Mesenchymal stem cell (in vitro differentiated cells and primary cell): ENCODE measurements at regions not wholly inside any gene's neighbourhood (a gene's known extent, or its start where the extent isn't known, plus 50 kb on each side); places are given as distances from the start of the nearest gene placed in this dataset.

Source experiments
- DNase-seq: peaks from one replicate; pipeline ENCODE4 v3.0.0-alpha.2; 2013
- H2AFZ ChIP-seq: one replicate; pipeline ENCODE4 v1.6.1; 2013; ENCODE audit warnings: low read depth, mild to moderate bottlenecking, control low read depth, inconsistent platforms, low read length, moderate library complexity
- H2AK5ac ChIP-seq: 2 replicates; pipeline ENCODE4 v1.6.1; 2013; ENCODE audit warnings: low read length, moderate library complexity, mild to moderate bottlenecking, inconsistent platforms; ENCODE audit not compliant: severe bottlenecking
- H2BK120ac ChIP-seq: one replicate; pipeline ENCODE4 v1.6.1; 2013; ENCODE audit warnings: low read depth, mild to moderate bottlenecking, inconsistent platforms, low read length, moderate library complexity
- H2BK12ac ChIP-seq, 2 experiments: one replicate each; pipeline ENCODE4 v1.6.1; 2013; ENCODE audit warnings: inconsistent platforms in 2 of 2, low read length in 2 of 2, mild to moderate bottlenecking in 2 of 2, moderate library complexity in 2 of 2, control low read depth in 1 of 2
- H2BK15ac ChIP-seq: one replicate; pipeline ENCODE4 v1.6.1; 2013; ENCODE audit warnings: mild to moderate bottlenecking, low read depth, inconsistent platforms; ENCODE audit not compliant: poor library complexity, severe bottlenecking
- H2BK5ac ChIP-seq: 2 replicates; pipeline ENCODE4 v1.6.1; 2013; ENCODE audit warnings: low read depth, mild to moderate bottlenecking, low read length, control low read depth, inconsistent platforms; ENCODE audit not compliant: poor library complexity, severe bottlenecking
- H3K14ac ChIP-seq, 2 experiments: one replicate each; pipeline ENCODE4 v1.6.1; 2013; ENCODE audit warnings: inconsistent platforms in 2 of 2, low read length in 2 of 2, control low read depth in 1 of 2, mild to moderate bottlenecking in 1 of 2, moderate library complexity in 1 of 2
- H3K18ac ChIP-seq, 2 experiments: one replicate each; pipeline ENCODE4 v1.6.1; 2013; ENCODE audit warnings: inconsistent platforms in 2 of 2, low read length in 2 of 2, control low read depth in 1 of 2, low read depth in 1 of 2, mild to moderate bottlenecking in 1 of 2
- H3K23ac ChIP-seq, 2 experiments: one replicate each; pipeline ENCODE4 v1.6.1; 2013; ENCODE audit warnings: inconsistent platforms in 2 of 2, low read length in 2 of 2, mild to moderate bottlenecking in 2 of 2, moderate library complexity in 2 of 2, control low read depth in 1 of 2
- H3K27ac ChIP-seq: 2 replicates; pipeline ENCODE4 v1.5.1; 2013; ENCODE audit warnings: mild to moderate bottlenecking, moderate library complexity, low read length, control low read depth, inconsistent platforms; ENCODE audit not compliant: poor library complexity, severe bottlenecking
- H3K27me3 ChIP-seq, 2 experiments: 2 replicates each; pipeline versions ENCODE4 v1.6.1 to v1.7.0; 2013; ENCODE audit warnings: low read length in 2 of 2, mild to moderate bottlenecking in 2 of 2, moderate library complexity in 2 of 2, control low read depth in 1 of 2, inconsistent platforms in 1 of 2; ENCODE audit not compliant: control insufficient read depth in 1 of 2, insufficient read depth in 1 of 2
- H3K36me3 ChIP-seq, 2 experiments: 2 replicates each; pipeline versions ENCODE4 v1.6.1 to v1.7.0; 2013; ENCODE audit warnings: low read length in 2 of 2, control low read depth in 1 of 2, inconsistent platforms in 1 of 2, low read depth in 1 of 2, mild to moderate bottlenecking in 1 of 2; ENCODE audit not compliant: insufficient read depth in 2 of 2, control insufficient read depth in 1 of 2
- H3K4ac ChIP-seq, 2 experiments: one replicate each; pipeline ENCODE4 v1.6.1; 2013; ENCODE audit warnings: inconsistent platforms in 2 of 2, low read length in 2 of 2, mild to moderate bottlenecking in 2 of 2, moderate library complexity in 2 of 2, control low read depth in 1 of 2, low read depth in 1 of 2
- H3K4me1 ChIP-seq: 2 replicates; pipeline ENCODE4 v1.6.1; 2013; ENCODE audit warnings: low read depth, low read length, control low read depth; ENCODE audit not compliant: control insufficient read depth, insufficient read depth
- H3K4me2 ChIP-seq: 2 replicates; pipeline ENCODE4 v1.6.1; 2013; ENCODE audit warnings: low read length, mild to moderate bottlenecking, inconsistent platforms; ENCODE audit not compliant: poor library complexity, severe bottlenecking
- H3K4me3 ChIP-seq, 2 experiments: 2 replicates each; pipeline versions ENCODE4 v1.5.1 to v1.7.0; 2013; ENCODE audit warnings: low read length in 2 of 2, mild to moderate bottlenecking in 2 of 2, control low read depth in 1 of 2, low read depth in 1 of 2; ENCODE audit not compliant: insufficient read depth in 1 of 2
- H3K79me1 ChIP-seq: replicated peaks from 2 replicates; pipeline ENCODE4 v1.6.1; 2013; ENCODE audit warnings: mild to moderate bottlenecking, control low read depth, low read length, inconsistent platforms; ENCODE audit not compliant: poor library complexity, severe bottlenecking
- H3K9ac ChIP-seq: 2 replicates; pipeline ENCODE4 v1.7.0; 2013; ENCODE audit warnings: mild to moderate bottlenecking, low read length, moderate library complexity
- H3K9me3 ChIP-seq: 2 replicates; pipeline ENCODE4 v1.7.0; 2013; ENCODE audit warnings: mild to moderate bottlenecking, low read length; ENCODE audit not compliant: control insufficient read depth
- H4K8ac ChIP-seq: one replicate; pipeline ENCODE4 v1.6.1; 2013; ENCODE audit warnings: inconsistent platforms, mild to moderate bottlenecking, low read length, moderate library complexity
- H4K91ac ChIP-seq: one replicate; pipeline ENCODE4 v1.6.1; 2013; ENCODE audit warnings: mild to moderate bottlenecking, low read length, inconsistent platforms
- WGBS: methylation state at CpG from one replicate; pipeline ENCODE4 v1.1.7; 2013; ENCODE audit warnings: mixed read lengths; 5-methylcytosine and 5-hydroxymethylcytosine counted together

DNA sequence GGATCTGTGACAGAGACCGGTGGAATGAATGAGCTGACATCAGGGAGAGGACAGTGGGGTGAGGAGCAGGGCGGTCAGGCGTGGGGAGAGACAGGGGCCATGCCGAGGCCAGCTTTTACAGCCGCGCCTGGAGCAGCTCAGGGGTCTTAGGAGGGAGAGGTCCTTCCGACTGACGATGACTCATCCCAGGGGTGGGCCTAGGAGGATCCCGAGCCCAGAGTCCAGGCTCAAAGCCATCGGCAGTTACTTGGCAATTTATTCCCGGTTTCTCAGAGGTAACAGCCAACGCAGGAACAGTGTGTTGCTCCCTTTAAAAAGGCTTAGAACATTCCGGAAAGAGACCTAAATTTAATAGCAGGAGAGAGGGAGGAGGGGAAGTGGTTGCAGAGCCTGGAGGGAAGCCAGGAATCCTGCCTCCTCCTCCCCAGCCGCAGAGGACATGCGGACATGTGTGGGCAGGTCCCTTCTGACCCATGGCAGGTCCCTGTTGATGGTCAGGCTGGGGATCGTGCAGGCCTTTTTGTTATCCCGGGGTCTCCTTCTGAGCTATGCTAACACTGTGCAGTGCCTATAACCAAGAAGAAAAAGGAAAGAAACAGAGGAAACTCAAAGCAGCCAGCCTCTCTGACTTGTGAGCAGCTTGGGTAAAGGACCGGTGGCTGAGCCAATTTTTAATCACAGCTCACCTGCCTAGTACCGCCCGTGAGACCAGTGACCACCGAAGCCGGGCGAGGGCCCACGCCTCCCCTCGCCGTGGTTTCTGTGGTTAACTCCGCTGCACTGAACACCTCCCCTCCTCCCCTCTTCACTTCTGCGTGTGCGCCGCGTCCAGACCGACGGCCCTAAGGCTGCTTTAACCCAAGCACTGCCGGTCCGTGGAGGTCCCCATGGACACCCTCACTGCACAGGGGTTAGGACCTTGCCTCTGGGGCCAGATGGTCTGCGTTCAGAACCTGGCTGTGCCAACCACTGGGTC lies 392.4 kb upstream of the PROK2 start:
- H3K9ac ChIP-seq: peak overlapping the region; percentile 47
- 87% methylated on average over 36 of the region's 36 CpGs for WGBS
- peak overlapping the region in 1 of 2 experiments; percentile 28 for H3K18ac ChIP-seq
- H2BK15ac ChIP-seq: no peak overlapping the region
- no peak for DNase-seq
- peak overlapping the region in 1 of 2 experiments; percentile 35 for H3K4me3 ChIP-seq
- H2AFZ ChIP-seq: no peak overlapping the region
- no peaks in the 10 kb centered on the region for H3K79me1 ChIP-seq
- H4K8ac ChIP-seq: peak overlapping the region; percentile 36
- H3K23ac ChIP-seq: no peak overlapping the region
- H4K91ac ChIP-seq: peak overlapping the region; percentile 20
- no peak overlapping the region for H2BK120ac ChIP-seq
- no peaks in the 10 kb centered on the region for H3K36me3 ChIP-seq
- peak overlapping the region in 1 of 2 experiments; percentile 78 for H3K4ac ChIP-seq
- H3K9me3 ChIP-seq: no peaks in the 10 kb centered on the region
- H2BK12ac ChIP-seq: peak overlapping the region; percentile 56 to 72
- H3K27ac ChIP-seq: no peak overlapping the region
- H3K4me1 ChIP-seq: peaks cover 1% of the 10 kb centered on the region
- no peak overlapping the region for H2BK5ac ChIP-seq
- no peak overlapping the region for H3K4me2 ChIP-seq
- peaks cover 11 to 49% of the 10 kb centered on the region in 2 experiments for H3K27me3 ChIP-seq
- peak overlapping the region in 1 of 2 experiments; percentile 50 for H3K14ac ChIP-seq
- H2AK5ac ChIP-seq: no peak overlapping the region

GRCh38 chr3:72176537-72177041 lies 391.6 kb upstream of the PROK2 start:
- no peaks in the 10 kb centered on the region for H3K9me3 ChIP-seq
- no peaks in the 10 kb centered on the region for H3K36me3 ChIP-seq
- no peak overlapping the region for H3K4me3 ChIP-seq
- H3K4me2 ChIP-seq: no peak overlapping the region
- H2BK5ac ChIP-seq: no peak overlapping the region
- no peak overlapping the region for H4K8ac ChIP-seq
- H2BK12ac ChIP-seq: peak overlapping the region in 1 of 2 experiments; percentile 56
- no peaks in the 10 kb centered on the region for H3K79me1 ChIP-seq
- H3K14ac ChIP-seq: peak overlapping the region in 1 of 2 experiments; percentile 50
- peaks cover 1% of the 10 kb centered on the region for H3K4me1 ChIP-seq
- peak overlapping the region; percentile 47 for H3K9ac ChIP-seq
- 90% methylated on average over 8 of the region's 8 CpGs for WGBS
- H2AK5ac ChIP-seq: no peak overlapping the region
- H3K27me3 ChIP-seq: peaks cover 11 to 55% of the 10 kb centered on the region in 2 experiments
- no peak overlapping the region for H2BK15ac ChIP-seq
- no peak overlapping the region for H3K4ac ChIP-seq
- H4K91ac ChIP-seq: no peak overlapping the region
- H3K23ac ChIP-seq: no peak overlapping the region
- DNase-seq: no peak
- H2BK120ac ChIP-seq: no peak overlapping the region
- no peak overlapping the region for H2AFZ ChIP-seq
- no peak overlapping the region for H3K18ac ChIP-seq
- H3K27ac ChIP-seq: no peak overlapping the region

DNA sequence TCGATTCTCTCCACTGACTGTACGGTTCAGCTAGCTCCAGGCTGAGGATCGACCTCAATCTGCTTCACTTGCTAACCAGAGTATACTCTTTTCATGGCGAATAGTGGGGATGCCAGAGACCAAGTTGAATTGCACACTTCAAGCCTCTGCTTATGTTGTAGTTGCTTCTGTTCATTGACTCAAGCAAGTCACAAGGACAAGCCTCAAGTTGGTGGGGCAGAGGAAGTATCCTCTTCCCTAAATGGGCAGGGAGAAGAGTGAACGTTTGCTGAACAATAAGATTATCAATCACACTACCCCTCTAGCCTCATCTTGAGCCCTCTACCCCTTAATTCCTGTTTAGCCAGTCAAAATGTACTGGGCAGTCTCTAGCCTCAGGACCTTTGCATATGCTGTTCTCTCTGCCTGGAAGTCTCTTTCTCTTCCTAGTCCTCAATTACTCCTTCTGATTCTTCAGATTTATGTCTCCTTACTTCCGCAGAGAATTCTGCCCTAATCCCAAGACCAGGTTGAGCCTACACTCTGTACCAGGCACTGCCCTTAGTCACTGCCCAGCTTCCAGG lies 390.4 kb upstream of the PROK2 start:
- Histone ChIP-seq H3K14ac (no peak overlapping the region), H3K9ac (no peak overlapping the region), H3K4me3 (no peak overlapping the region), H2BK12ac (no peak overlapping the region), H2BK15ac (no peak overlapping the region), H2BK120ac (no peak overlapping the region), H2BK5ac (no peak overlapping the region), H3K18ac (no peak overlapping the region), H2AFZ (no peak overlapping the region), H3K23ac (no peak overlapping the region), H3K4me2 (no peak overlapping the region), H2AK5ac (no peak overlapping the region), H3K4ac (no peak overlapping the region), H3K4me1 (peaks cover 1% of the 10 kb centered on the region), H4K91ac (no peak overlapping the region), H3K79me1 (no peaks in the 10 kb centered on the region), H3K36me3 (no peaks in the 10 kb centered on the region), H4K8ac (no peak overlapping the region), H3K27ac (no peak overlapping the region), H3K27me3 (peaks cover 11 to 47% of the 10 kb centered on the region in 2 experiments), H3K9me3 (no peaks in the 10 kb centered on the region)
- 89% methylated on average over 6 of the region's 6 CpGs for WGBS
- no peak for DNase-seq

DNA sequence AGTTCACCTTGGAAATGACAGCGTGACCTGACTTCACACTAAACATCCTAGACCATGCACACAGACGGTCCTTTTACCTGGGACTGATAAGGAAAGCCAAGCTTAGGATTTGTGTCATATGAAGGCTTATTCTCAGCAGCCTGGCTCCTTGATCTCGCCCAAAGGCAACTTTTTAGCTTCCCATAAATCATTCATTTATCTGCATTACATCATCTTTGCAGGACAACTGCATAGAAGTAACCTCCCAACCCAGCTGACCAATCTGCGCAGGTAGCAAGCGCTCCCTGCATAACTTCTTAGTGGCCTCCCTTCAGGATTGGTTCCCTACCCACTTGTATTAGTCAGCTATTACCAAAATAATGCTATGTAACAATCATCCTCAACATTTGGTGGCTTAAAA lies 389.9 kb upstream of the PROK2 start:
- DNase-seq: no peak

More for the DNA sequence above, 389.9 kb upstream of the PROK2 start:
- Histone ChIP-seq H3K4me2 (no peak overlapping the region), H4K8ac (no peak overlapping the region), H3K4me3 (no peak overlapping the region), H4K91ac (no peak overlapping the region), H3K9ac (no peak overlapping the region), H3K27ac (no peak overlapping the region), H2AFZ (no peak overlapping the region), H3K14ac (no peak overlapping the region), H3K23ac (no peak overlapping the region), H3K4ac (no peak overlapping the region), H3K79me1 (no peaks in the 10 kb centered on the region), H3K9me3 (no peaks in the 10 kb centered on the region), H3K36me3 (no peaks in the 10 kb centered on the region), H3K27me3 (peaks cover 11 to 47% of the 10 kb centered on the region in 2 experiments), H2BK12ac (no peak overlapping the region), H3K18ac (no peak overlapping the region), H2BK5ac (no peak overlapping the region), H2BK120ac (no peak overlapping the region), H2AK5ac (no peak overlapping the region), H2BK15ac (no peak overlapping the region), H3K4me1 (peaks cover 1% of the 10 kb centered on the region)
- 81% methylated on average over 5 of the region's 5 CpGs for WGBS
